ENCODE measurements at regions not wholly inside any gene's neighbourhood (a gene's known extent, or its start where the extent isn't known, plus 50 kb on each side); places are given as distances from the start of the nearest gene placed in this dataset.
A peak's percentile ranks its signal among the peaks of the same experiment; 100 is the strongest.

- no peak overlapping the region for H3K9ac ChIP-seq (ENCODE audit: low read length)
- no peaks in the 10 kb centered on the region for H3K9me3 ChIP-seq (ENCODE audit: control insufficient read depth in 1 of 2, insufficient read depth in 1 of 2, low read depth in 1 of 2, low read length in 2 of 2)
- peak overlapping the region; percentile 99 for H2AFZ ChIP-seq (ENCODE audit: low read depth, low read length, poor library complexity, severe bottlenecking)
- peaks cover 0 to 17% of the 10 kb centered on the region in 2 experiments; a peak in 2 of 4 replicates for H3K4me1 ChIP-seq (ENCODE audit: control insufficient read depth in 1 of 2, insufficient read depth in 2 of 2, low read length in 2 of 2)
- ATAC-seq (peak; percentile 86), DNase-seq (ENCODE audit: low read depth, low spot score) (peak; percentile 88)
- CTCF ChIA-PET: no interaction called here
- H3K79me2 ChIP-seq (ENCODE audit: insufficient read depth, low read length): no peaks in the 10 kb centered on the region
- intact Hi-C loops (cut with micrococcal nuclease): no loop called here
- peak overlapping the region; percentile 49 for H3K4me2 ChIP-seq (ENCODE audit: low read length)
- H4K20me1 ChIP-seq (ENCODE audit: insufficient read depth): no peaks in the 10 kb centered on the region
- POLR2A ChIA-PET: no interaction called here
- no peaks in the 10 kb centered on the region for H3K27me3 ChIP-seq (ENCODE audit: insufficient read depth, low read length)
- H3K36me3 ChIP-seq (ENCODE audit: control insufficient read depth in 1 of 2, insufficient read depth in 2 of 2, low read length in 2 of 2): no peaks in the 10 kb centered on the region
- no peak overlapping the region for H3K27ac ChIP-seq (ENCODE audit: low read depth, low read length)
- no peaks in the 10 kb centered on the region for H3K9me2 ChIP-seq (ENCODE audit: insufficient read depth)
- no peak overlapping the region for H3K4me3 ChIP-seq (replicated peaks in 1 of 2; ENCODE audit: low read depth in 1 of 2, low read length in 2 of 2)
- RAD21 ChIA-PET (ENCODE audit: low non-redundant PET in 1 of 2, low total read pairs in 2 of 2, uncharacterized antibody in 2 of 2, unreplicated experiment in 2 of 2): no interaction called here
- TSS peak; percentile 85 for BruUV-seq (replicated peaks)
- TF ChIP-seq TCF7L2 (IDR thresholded peaks at IDR 0.05; ENCODE audit: borderline replicate concordance, extremely low read depth, insufficient read depth, insufficient read length) (no peak), ZFX (IDR thresholded peaks at IDR 0.05) (no peak), EZH2 (IDR thresholded peaks at IDR 0.05) (no peak), CTCF (IDR thresholded peaks at IDR 0.05 in 2 of 3, conservative IDR thresholded peaks at IDR 0.05 in 1 of 3; ENCODE audit: borderline replicate concordance in 1 of 3, insufficient read depth in 1 of 3, low read depth in 2 of 3, low read length in 2 of 3) (no peak), ZNF274 (IDR thresholded peaks at IDR 0.05; ENCODE audit: low read depth, low read length) (no peak), SIN3A (IDR thresholded peaks at IDR 0.05; ENCODE audit: low read depth) (no peak), RAD21 (IDR thresholded peaks at IDR 0.05; ENCODE audit: low read depth) (no peak), JUND (IDR thresholded peaks at IDR 0.05) (peak; percentile 74), CBX3 (IDR thresholded peaks at IDR 0.05; ENCODE audit: low read depth) (peak; percentile 87), SRF (IDR thresholded peaks at IDR 0.05; ENCODE audit: low read depth) (peak; percentile 68; the same call in 1 of the 2 replicates), ELF1 (IDR thresholded peaks at IDR 0.05; ENCODE audit: borderline replicate concordance, low read depth) (no peak), EGR1 (IDR thresholded peaks at IDR 0.05; ENCODE audit: low read depth) (no peak), FOSL1 (IDR thresholded peaks at IDR 0.05; ENCODE audit: low read depth) (peak; percentile 87), ZBTB33 (IDR thresholded peaks at IDR 0.05; ENCODE audit: extremely low read depth, insufficient replicate concordance, low read length) (no peak), YY1 (IDR thresholded peaks at IDR 0.05; ENCODE audit: extremely low read depth, insufficient replicate concordance, low read depth, low read length) (no peak), REST (IDR thresholded peaks at IDR 0.05; ENCODE audit: low read depth) (no peak), POLR2A (IDR thresholded peaks at IDR 0.05; ENCODE audit: borderline replicate concordance, extremely low read depth, insufficient read depth, insufficient read length) (no peak), EZH2phosphoT487 (IDR thresholded peaks at IDR 0.05; ENCODE audit: borderline replicate concordance) (no peak), SP1 (IDR thresholded peaks at IDR 0.05; ENCODE audit: low read depth) (peak; percentile 64)
- TF ChIP-seq, protein P1, sequence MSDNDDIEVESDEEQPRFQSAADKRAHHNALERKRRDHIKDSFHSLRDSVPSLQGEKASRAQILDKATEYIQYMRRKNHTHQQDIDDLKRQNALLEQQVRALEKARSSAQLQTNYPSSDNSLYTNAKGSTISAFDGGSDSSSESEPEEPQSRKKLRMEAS (IDR thresholded peaks at IDR 0.05): peak; percentile 56
- TF ChIP-seq, protein P2, sequence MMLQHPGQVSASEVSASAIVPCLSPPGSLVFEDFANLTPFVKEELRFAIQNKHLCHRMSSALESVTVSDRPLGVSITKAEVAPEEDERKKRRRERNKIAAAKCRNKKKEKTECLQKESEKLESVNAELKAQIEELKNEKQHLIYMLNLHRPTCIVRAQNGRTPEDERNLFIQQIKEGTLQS (IDR thresholded peaks at IDR 0.05): peak; percentile 42; the same call in 1 of the 2 replicates
These were observed 1306.6 kb upstream of the PABPC4L start for GRCh38 chr4:135508006-135508714.

Data from HCT116 (cell line).